ENCODE measurements at regions not wholly inside any gene's neighbourhood (a gene's known extent, or its start where the extent isn't known, plus 50 kb on each side); places are given as distances from the start of the nearest gene placed in this dataset.

- TF ChIP-seq AFF4 (CRISPR knock-in tag; IDR thresholded peaks at IDR 0.05) (no peak), YBX1 (IDR thresholded peaks at IDR 0.05) (no peak), SMARCE1 (IDR thresholded peaks at IDR 0.05) (no peak), THRAP3 (IDR thresholded peaks at IDR 0.05; ENCODE audit: borderline replicate concordance) (no peak), MTA2 (IDR thresholded peaks at IDR 0.05; ENCODE audit: low read depth) (no peak), SRSF9 (IDR thresholded peaks at IDR 0.05; ENCODE audit: borderline replicate concordance, low read depth, low read length) (no peak), ID3 (CRISPR knock-in tag; IDR thresholded peaks at IDR 0.05) (no peak), ID3 (tag; IDR thresholded peaks at IDR 0.05) (no peak)
These were observed 1326.5 kb upstream of the B3GALT2 start (continued) for GRCh38 chr1:194512957-194513356.

- no peak overlapping the region for H2AFZ ChIP-seq (ENCODE audit: low read depth, low read length)
- ATAC-seq: no peak
- H4K20me1 ChIP-seq (replicated peaks; ENCODE audit: control insufficient read depth, insufficient read depth, low read length): no peaks in the 10 kb centered on the region
- H3K4me2 ChIP-seq (ENCODE audit: insufficient read depth, low read length): no peak overlapping the region
- CTCF ChIA-PET (ENCODE audit: low intra/inter-chr PET ratio): no interaction called here
- H3K27me3 ChIP-seq (ENCODE audit: control insufficient read depth in 2 of 2, insufficient read depth in 2 of 2, low read length in 2 of 2): no peaks in the 10 kb centered on the region
- no peak overlapping the region for H3K27ac ChIP-seq (ENCODE audit: extremely low read depth, low read depth, low read length)
- intact Hi-C loops (cut with micrococcal nuclease): no loop called here
- H3K79me2 ChIP-seq (ENCODE audit: control insufficient read depth, insufficient read depth, low read length): no peaks in the 10 kb centered on the region
- WGBS (ENCODE audit: insufficient coverage, low coverage, missing lambda C conversion rate): 2% methylated on average over 2 of the region's 2 CpGs
- H3K9me1 ChIP-seq (ENCODE audit: control insufficient read depth, insufficient read depth, low read length): no peaks in the 10 kb centered on the region
- no peak overlapping the region for H3K9ac ChIP-seq (ENCODE audit: insufficient read depth in 1 of 2, low read depth in 2 of 2, low read length in 2 of 2)
- no peaks in the 10 kb centered on the region for H3K36me3 ChIP-seq (ENCODE audit: control insufficient read depth, insufficient read depth, low read length)
- no peaks in the 10 kb centered on the region for H3K4me1 ChIP-seq (replicated peaks in 1 of 2; ENCODE audit: control insufficient read depth in 2 of 2, insufficient read depth in 2 of 2, low read length in 2 of 2)
- no peak for DNase-seq (ENCODE audit: extremely low read depth in 1 of 4, low spot score in 3 of 4)
- no peak for FAIRE-seq
- no peaks in the 10 kb centered on the region for H3K9me3 ChIP-seq (replicated peaks; ENCODE audit: control insufficient read depth, insufficient read depth, low read depth, low read length)
- in situ Hi-C loops (cut with MboI): no loop called here
- POLR2A ChIA-PET: no interaction called here
- H3K4me3 ChIP-seq: no peak overlapping the region
- no TSS peak for BruUV-seq (replicated peaks)
- TF ChIP-seq XRCC4 (IDR thresholded peaks at IDR 0.05; ENCODE audit: extremely low read depth, insufficient read depth, insufficient read length) (no peak), ZNF717 (CRISPR knock-in tag; IDR thresholded peaks at IDR 0.05) (no peak), ZNF668 (CRISPR knock-in tag; IDR thresholded peaks at IDR 0.05) (no peak), EWSR1 (IDR thresholded peaks at IDR 0.05; ENCODE audit: borderline replicate concordance, low read depth, partially characterized antibody) (no peak), HLTF (IDR thresholded peaks at IDR 0.05) (no peak), ZBTB34 (CRISPR knock-in tag; IDR thresholded peaks at IDR 0.05) (no peak), MEF2A (IDR thresholded peaks at IDR 0.05; ENCODE audit: control insufficient read depth, low read depth, low read length) (no peak), ZNF23 (CRISPR knock-in tag; IDR thresholded peaks at IDR 0.05) (no peak), SP1 (CRISPR knock-in tag; IDR thresholded peaks at IDR 0.05) (no peak), SRSF7 (optimal IDR thresholded peaks at IDR 0.05; ENCODE audit: low read depth, low read length) (no peak)
These were observed 1325.9 kb upstream of the B3GALT2 start for GRCh38 chr1:194512345-194512744.

Measured in K562 (cell line).